GM12874 (cell line): ENCODE measurements at regions not wholly inside any gene's neighbourhood (a gene's known extent, or its start where the extent isn't known, plus 50 kb on each side); places are given as distances from the start of the nearest gene placed in this dataset.

Source experiments
- CTCF ChIP-seq: IDR thresholded peaks from 2 replicates; pipeline ENCODE4 v1.5.1; 2011; ENCODE audit warnings: low read depth, mild to moderate bottlenecking, control low read depth, low read length, moderate library complexity; ENCODE audit not compliant: insufficient read depth

GRCh38 chrX:134167591-134168203 lies 69.3 kb upstream of the CCDC160 start:
- no peak for TF ChIP-seq CTCF

GRCh38 chrX:134171661-134172587 lies 65.1 kb upstream of the CCDC160 start:
- no peak for TF ChIP-seq CTCF

DNA sequence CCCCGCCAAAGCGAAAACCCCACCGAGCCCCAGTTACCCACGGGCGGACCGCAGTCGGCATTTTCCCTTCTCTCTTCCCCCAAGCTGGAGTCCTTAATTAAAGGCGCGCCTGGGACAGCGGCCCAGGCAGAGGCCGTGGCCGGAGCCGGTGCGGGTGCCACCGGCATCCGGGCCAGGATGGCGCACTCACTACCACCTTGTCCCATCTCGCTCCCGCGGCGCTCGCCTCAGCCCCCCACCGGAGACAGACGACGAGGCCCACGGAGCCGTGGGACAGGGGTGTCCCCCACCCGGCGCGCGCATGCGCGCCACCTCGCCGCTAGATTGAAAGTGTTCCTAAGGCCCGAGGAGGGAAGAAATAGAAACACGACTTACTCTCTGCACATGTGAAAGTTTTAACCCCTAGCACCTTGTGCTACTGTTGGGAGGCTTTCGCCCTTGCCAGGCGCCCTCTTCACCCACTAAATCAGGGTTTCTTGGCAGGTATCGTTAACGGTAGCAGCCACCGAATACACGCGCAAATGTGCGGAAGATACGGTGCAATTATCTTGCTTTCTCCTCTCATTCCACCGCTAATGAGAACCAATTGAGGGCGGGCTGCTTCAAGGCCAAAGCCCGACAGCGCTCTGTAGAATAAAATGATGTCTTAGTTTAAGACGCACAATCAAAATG lies 64.3 kb upstream of the CCDC160 start:
- no peak for TF ChIP-seq CTCF

- no peak for TF ChIP-seq CTCF
Observed at GRCh38 chrX:134173541-134174272, 63.3 kb upstream of the CCDC160 start.

GRCh38 chrX:134174273-134174660 lies 62.7 kb upstream of the CCDC160 start:
- TF ChIP-seq CTCF: no peak

DNA sequence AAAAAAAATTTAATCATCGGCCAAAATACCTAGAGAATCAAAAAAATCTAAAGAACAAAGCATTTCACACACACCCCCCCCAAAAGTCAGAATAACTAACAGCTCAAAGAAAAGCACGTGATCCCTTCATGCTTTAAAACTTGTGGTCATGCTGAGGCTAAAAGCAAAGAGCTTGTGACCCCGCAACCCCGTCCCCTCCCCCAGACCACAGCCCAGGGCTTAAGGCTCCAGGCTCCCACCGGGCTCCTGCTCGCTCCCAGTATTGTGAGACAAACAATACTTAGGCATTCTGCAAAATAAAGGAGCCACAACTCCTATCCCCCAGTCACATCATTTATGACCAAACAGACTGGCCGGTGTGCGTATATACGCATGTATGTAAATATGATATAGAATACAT lies 62.1 kb upstream of the CCDC160 start:
- no peak for TF ChIP-seq CTCF

GRCh38 chrX:134177527-134177926 lies 59.5 kb upstream of the CCDC160 start:
- no peak for TF ChIP-seq CTCF
